ENCODE measurements at regions not wholly inside any gene's neighbourhood (a gene's known extent, or its start where the extent isn't known, plus 50 kb on each side); places are given as distances from the start of the nearest gene placed in this dataset.

- TF ChIP-seq CTCF (IDR thresholded peaks at IDR 0.05) (no peak), POLR2A (IDR thresholded peaks at IDR 0.05) (no peak)
Measured at GRCh38 chr2:57849843-57850242, 196.8 kb upstream of the VRK2 start.
